K562 (cell line): ENCODE measurements at regions not wholly inside any gene's neighbourhood (a gene's known extent, or its start where the extent isn't known, plus 50 kb on each side); places are given as distances from the start of the nearest gene placed in this dataset.

ENCODE experiments used
- CCNT2 ChIP-seq: IDR thresholded peaks from 2 replicates; pipeline ENCODE4 v1.6.1; 2011; ENCODE audit warnings: borderline replicate concordance, low read depth, mild to moderate bottlenecking, moderate library complexity, mixed read lengths, low read length; ENCODE audit not compliant: insufficient read length; ENCODE audit errors: extremely low read depth
- CEBPB ChIP-seq: fragments of 450-650 bp; IDR thresholded peaks from 2 replicates; pipeline ENCODE4 v1.6.1; 2016; ENCODE audit warnings: missing genetic modification characterization, missing compliant biosample characterization
- ETV1 ChIP-seq: fragments of 450-650 bp; conservative IDR thresholded peaks from 2 replicates; pipeline ENCODE4 v1.6.1; 2016; ENCODE audit warnings: missing genetic modification characterization, control low read depth, low read depth, missing compliant biosample characterization
- NEUROD1 ChIP-seq: fragments of 150-350 bp; IDR thresholded peaks from 2 replicates; pipeline ENCODE4 v1.6.1; 2014; ENCODE audit warnings: borderline replicate concordance, low read length, low read depth; ENCODE audit not compliant: partially characterized antibody
- NR3C1 ChIP-seq: sonication (generic); formaldehyde crosslinking; IDR thresholded peaks from 2 replicates; pipeline ENCODE4 v1.8.1; 2022; ENCODE audit warnings: missing genetic modification reagents
- POLR2AphosphoS5 ChIP-seq: IDR thresholded peaks from 2 replicates; pipeline ENCODE4 v1.6.1; 2011; ENCODE audit warnings: mild to moderate bottlenecking, low read depth, low read length, moderate library complexity; ENCODE audit not compliant: control insufficient read depth, insufficient read depth
- TF ChIP-seq, protein P1 (sequence below), 2 experiments: fragments of 450-650 bp; formaldehyde crosslinking in 1 of 2; IDR thresholded peaks; 2 replicates each; pipeline versions ENCODE4 v1.4.0 to v1.6.1; 2014 to 2020; ENCODE audit warnings: mild to moderate bottlenecking in 2 of 2, borderline replicate concordance in 1 of 2, low read depth in 1 of 2
- TF ChIP-seq, protein P2 (sequence below): fragments of 250-450 bp; sonication (Bioruptor Pico); IDR thresholded peaks from 2 replicates; pipeline ENCODE4 v1.8.0; 2022; ENCODE audit warnings: moderate library complexity, mild to moderate bottlenecking, inconsistent platforms
- TF ChIP-seq, protein P3 (sequence below): fragments of 450-650 bp; IDR thresholded peaks from 2 replicates; pipeline ENCODE4 v1.6.1; 2016; ENCODE audit warnings: antibody characterized with exemption

DNA sequence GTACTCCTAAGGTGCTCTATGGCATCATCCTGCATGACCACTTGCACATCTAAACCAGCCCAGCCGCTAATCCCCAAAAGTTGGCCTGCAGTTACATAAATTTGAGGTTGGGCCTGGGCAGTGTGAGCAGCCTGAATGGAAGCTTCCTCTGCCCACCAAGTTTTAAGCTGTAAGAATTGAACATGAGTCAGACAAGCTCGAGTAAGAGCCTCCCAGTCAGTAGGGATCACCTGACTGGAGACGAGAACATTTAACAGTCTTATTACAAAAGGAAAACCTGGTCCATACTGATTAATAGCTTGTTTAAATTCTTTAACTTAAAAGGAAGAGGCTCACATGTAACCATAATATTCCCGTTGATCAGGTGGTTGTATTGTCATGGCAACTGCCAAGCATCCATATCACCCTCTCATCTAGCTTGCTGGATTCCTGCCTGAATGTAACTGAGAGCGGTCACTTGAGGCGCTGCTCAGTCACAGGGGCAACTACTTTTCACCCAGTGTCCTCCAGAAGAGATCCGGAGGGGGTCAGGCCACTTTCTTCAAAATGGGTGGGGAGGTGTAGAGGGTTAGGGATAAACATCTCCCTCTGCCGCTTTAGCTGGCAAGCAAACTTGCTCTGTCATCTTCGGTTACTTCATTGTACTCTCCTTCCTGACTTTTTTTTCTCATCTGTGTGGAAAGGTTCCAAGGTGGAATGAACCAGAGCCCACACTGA lies 56.6 kb upstream of the WDR1 start (continued):
- TF ChIP-seq, protein P1, sequence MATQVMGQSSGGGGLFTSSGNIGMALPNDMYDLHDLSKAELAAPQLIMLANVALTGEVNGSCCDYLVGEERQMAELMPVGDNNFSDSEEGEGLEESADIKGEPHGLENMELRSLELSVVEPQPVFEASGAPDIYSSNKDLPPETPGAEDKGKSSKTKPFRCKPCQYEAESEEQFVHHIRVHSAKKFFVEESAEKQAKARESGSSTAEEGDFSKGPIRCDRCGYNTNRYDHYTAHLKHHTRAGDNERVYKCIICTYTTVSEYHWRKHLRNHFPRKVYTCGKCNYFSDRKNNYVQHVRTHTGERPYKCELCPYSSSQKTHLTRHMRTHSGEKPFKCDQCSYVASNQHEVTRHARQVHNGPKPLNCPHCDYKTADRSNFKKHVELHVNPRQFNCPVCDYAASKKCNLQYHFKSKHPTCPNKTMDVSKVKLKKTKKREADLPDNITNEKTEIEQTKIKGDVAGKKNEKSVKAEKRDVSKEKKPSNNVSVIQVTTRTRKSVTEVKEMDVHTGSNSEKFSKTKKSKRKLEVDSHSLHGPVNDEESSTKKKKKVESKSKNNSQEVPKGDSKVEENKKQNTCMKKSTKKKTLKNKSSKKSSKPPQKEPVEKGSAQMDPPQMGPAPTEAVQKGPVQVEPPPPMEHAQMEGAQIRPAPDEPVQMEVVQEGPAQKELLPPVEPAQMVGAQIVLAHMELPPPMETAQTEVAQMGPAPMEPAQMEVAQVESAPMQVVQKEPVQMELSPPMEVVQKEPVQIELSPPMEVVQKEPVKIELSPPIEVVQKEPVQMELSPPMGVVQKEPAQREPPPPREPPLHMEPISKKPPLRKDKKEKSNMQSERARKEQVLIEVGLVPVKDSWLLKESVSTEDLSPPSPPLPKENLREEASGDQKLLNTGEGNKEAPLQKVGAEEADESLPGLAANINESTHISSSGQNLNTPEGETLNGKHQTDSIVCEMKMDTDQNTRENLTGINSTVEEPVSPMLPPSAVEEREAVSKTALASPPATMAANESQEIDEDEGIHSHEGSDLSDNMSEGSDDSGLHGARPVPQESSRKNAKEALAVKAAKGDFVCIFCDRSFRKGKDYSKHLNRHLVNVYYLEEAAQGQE (IDR thresholded peaks at IDR 0.05; ENCODE audit: borderline replicate concordance) = peak; percentile 78
- TF ChIP-seq, protein P1 (CRISPR knock-in tag; IDR thresholded peaks at IDR 0.05; ENCODE audit: low read depth) = no peak
- TF ChIP-seq, protein P2, sequence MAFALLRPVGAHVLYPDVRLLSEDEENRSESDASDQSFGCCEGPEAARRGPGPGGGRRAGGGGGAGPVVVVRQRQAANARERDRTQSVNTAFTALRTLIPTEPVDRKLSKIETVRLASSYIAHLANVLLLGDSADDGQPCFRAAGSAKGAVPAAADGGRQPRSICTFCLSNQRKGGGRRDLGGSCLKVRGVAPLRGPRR (CRISPR knock-in tag) = no peak
- TF ChIP-seq CEBPB (tag) (peak; percentile 87), NR3C1 (CRISPR knock-in tag) (no peak), NEUROD1 (peak; percentile 70), POLR2AphosphoS5 (peak; percentile 29; the same call in 1 of the 2 replicates), ETV1 (tag) (peak; percentile 86), CCNT2 (peak; percentile 23)
- TF ChIP-seq, protein P3, sequence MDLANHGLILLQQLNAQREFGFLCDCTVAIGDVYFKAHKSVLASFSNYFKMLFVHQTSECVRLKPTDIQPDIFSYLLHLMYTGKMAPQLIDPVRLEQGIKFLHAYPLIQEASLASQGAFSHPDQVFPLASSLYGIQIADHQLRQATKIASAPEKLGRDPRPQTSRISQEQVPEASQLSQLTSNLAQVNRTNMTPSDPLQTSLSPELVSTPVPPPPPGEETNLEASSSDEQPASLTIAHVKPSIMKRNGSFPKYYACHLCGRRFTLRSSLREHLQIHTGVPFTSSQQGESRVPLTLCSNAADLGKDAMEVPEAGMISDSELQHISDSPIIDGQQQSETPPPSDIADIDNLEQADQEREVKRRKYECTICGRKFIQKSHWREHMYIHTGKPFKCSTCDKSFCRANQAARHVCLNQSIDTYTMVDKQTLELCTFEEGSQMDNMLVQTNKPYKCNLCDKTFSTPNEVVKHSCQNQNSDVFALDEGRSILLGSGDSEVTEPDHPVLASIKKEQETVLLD = peak; percentile 41; the same call in 1 of the 2 replicates
